ENCODE measurements at regions not wholly inside any gene's neighbourhood (a gene's known extent, or its start where the extent isn't known, plus 50 kb on each side); places are given as distances from the start of the nearest gene placed in this dataset.

DNA sequence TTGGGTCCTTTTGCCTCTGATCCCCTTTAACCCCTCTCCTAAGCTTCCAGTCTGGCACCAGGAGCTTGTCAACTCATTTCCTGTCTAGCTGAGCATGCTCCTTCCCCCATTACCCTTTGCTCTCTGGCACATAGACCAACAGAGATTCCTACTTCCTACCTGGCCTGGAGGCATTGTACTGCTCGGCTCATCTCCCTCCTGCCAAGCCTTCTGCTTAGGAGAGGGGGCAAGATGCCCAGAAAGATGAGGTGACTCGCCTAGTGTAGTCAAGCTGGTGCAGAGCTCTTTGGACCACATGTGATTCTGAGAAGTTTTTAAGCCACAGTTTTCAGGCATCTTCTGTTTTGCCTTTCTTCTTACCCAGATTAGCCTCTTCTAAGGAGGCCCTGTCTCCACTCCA, 95.4 kb downstream of the ZNF621 start (continued):
- TF ChIP-seq NR2C1 (IDR thresholded peaks at IDR 0.05) = no peak
- no peak for TF ChIP-seq NR2C1 (tag; IDR thresholded peaks at IDR 0.05)
- no peak for TF ChIP-seq ZFP1 (CRISPR knock-in tag; IDR thresholded peaks at IDR 0.05)
- TF ChIP-seq DIDO1 (tag; IDR thresholded peaks at IDR 0.05; ENCODE audit: low read depth) = no peak
- TF ChIP-seq, protein P1, sequence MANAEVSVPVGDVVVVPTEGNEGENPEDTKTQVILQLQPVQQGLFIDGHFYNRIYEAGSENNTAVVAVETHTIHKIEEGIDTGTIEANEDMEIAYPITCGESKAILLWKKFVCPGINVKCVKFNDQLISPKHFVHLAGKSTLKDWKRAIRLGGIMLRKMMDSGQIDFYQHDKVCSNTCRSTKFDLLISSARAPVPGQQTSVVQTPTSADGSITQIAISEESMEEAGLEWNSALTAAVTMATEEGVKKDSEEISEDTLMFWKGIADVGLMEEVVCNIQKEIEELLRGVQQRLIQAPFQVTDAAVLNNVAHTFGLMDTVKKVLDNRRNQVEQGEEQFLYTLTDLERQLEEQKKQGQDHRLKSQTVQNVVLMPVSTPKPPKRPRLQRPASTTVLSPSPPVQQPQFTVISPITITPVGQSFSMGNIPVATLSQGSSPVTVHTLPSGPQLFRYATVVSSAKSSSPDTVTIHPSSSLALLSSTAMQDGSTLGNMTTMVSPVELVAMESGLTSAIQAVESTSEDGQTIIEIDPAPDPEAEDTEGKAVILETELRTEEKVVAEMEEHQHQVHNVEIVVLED (CRISPR knock-in tag; IDR thresholded peaks at IDR 0.05) = no peak
- TF ChIP-seq GTF2B (IDR thresholded peaks at IDR 0.05; ENCODE audit: extremely low read depth, insufficient read length) = no peak
- no peak for TF ChIP-seq ZNF217 (CRISPR knock-in tag; IDR thresholded peaks at IDR 0.05)
- TF ChIP-seq ZNF197 (CRISPR knock-in tag; IDR thresholded peaks at IDR 0.05; ENCODE audit: low read depth) = no peak
- TF ChIP-seq KLF10 (CRISPR knock-in tag; IDR thresholded peaks at IDR 0.05) = no peak
- no peak for TF ChIP-seq RREB1 (CRISPR knock-in tag; IDR thresholded peaks at IDR 0.05)
